ENCODE measurements at regions not wholly inside any gene's neighbourhood (a gene's known extent, or its start where the extent isn't known, plus 50 kb on each side); places are given as distances from the start of the nearest gene placed in this dataset.

DNA sequence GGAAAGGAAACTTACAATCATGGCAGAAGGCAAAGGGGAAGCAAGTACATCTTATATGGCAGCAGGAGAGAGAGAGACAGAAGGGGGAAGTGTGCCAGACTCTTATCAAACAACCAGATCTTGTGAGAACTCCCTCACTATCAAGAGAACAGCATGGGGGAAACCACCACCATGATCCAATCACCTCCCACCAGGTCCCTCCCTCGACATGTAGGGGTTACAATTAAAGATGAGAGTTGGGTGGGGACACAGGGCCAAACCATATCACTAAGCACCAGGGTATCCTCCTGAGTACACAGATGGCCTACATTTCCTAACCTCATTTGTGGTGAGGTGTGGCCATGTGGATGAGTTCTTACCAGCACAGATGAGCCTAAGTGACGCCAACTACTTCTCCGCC lies 348.6 kb upstream of the ZFHX3 start:
- H2AFZ ChIP-seq (ENCODE audit: low read length), result no peak overlapping the region
- no peaks in the 10 kb centered on the region for H3K36me3 ChIP-seq (ENCODE audit: insufficient read depth, low read length)
- no peak overlapping the region for H3K4me3 ChIP-seq (ENCODE audit: low read depth, low read length, poor library complexity, severe bottlenecking)
- H3K9me3 ChIP-seq (ENCODE audit: low read length), result no peaks in the 10 kb centered on the region
- no peaks in the 10 kb centered on the region for H3K4me1 ChIP-seq (ENCODE audit: insufficient read depth, low read length, severe bottlenecking)
- H3K27ac ChIP-seq (ENCODE audit: low read depth, low read length, poor library complexity, severe bottlenecking), result no peak overlapping the region
- no peaks in the 10 kb centered on the region for H3K27me3 ChIP-seq (ENCODE audit: insufficient read depth, low read length)
- TF ChIP-seq, protein P1, sequence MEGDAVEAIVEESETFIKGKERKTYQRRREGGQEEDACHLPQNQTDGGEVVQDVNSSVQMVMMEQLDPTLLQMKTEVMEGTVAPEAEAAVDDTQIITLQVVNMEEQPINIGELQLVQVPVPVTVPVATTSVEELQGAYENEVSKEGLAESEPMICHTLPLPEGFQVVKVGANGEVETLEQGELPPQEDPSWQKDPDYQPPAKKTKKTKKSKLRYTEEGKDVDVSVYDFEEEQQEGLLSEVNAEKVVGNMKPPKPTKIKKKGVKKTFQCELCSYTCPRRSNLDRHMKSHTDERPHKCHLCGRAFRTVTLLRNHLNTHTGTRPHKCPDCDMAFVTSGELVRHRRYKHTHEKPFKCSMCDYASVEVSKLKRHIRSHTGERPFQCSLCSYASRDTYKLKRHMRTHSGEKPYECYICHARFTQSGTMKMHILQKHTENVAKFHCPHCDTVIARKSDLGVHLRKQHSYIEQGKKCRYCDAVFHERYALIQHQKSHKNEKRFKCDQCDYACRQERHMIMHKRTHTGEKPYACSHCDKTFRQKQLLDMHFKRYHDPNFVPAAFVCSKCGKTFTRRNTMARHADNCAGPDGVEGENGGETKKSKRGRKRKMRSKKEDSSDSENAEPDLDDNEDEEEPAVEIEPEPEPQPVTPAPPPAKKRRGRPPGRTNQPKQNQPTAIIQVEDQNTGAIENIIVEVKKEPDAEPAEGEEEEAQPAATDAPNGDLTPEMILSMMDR (IDR thresholded peaks at IDR 0.05; ENCODE audit: low read length), result no peak
- TF ChIP-seq EZH2 (IDR thresholded peaks at IDR 0.05; ENCODE audit: borderline replicate concordance, low read length), result no peak
- no peaks in the 10 kb centered on the region for H3K79me2 ChIP-seq (ENCODE audit: insufficient read depth, low read length)
- no peaks in the 10 kb centered on the region for H3F3A ChIP-seq (ENCODE audit: insufficient read depth, low read length)
- no peaks in the 10 kb centered on the region for H3K9me2 ChIP-seq (ENCODE audit: low read depth, low read length)
- H3K4me2 ChIP-seq (ENCODE audit: low read length), result no peak overlapping the region
- no peaks in the 10 kb centered on the region for H4K20me1 ChIP-seq (ENCODE audit: insufficient read depth, low read length)
- H3K9ac ChIP-seq (ENCODE audit: low read length), result no peak overlapping the region

DNA sequence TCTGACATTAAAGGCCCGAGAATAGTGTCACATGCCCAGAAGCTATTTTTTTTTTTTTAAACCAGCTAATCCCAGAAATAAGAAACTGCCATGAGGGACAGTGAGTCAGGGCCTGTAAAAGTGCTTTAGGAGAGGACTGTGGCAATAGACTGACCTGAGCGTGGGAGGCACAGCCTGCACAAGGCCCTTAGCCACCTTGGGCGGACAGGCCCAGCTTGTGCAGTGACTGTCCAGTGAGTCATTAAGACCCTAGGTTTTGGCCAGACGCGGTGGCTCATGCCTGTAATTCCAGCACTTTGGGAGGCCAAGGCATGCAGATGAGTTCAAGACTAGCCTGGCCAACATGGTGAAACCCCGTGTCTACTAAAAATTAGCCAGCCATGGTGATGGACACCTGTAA lies 343.0 kb upstream of the ZFHX3 start:
- Histone ChIP-seq H3K27ac (ENCODE audit: low read depth, low read length, poor library complexity, severe bottlenecking) (no peak overlapping the region), H3K4me3 (ENCODE audit: low read depth, low read length, poor library complexity, severe bottlenecking) (no peak overlapping the region), H3K27me3 (ENCODE audit: insufficient read depth, low read length) (no peaks in the 10 kb centered on the region), H3K9me2 (ENCODE audit: low read depth, low read length) (no peaks in the 10 kb centered on the region), H3F3A (ENCODE audit: insufficient read depth, low read length) (no peaks in the 10 kb centered on the region), H4K20me1 (ENCODE audit: insufficient read depth, low read length) (no peaks in the 10 kb centered on the region), H3K9ac (ENCODE audit: low read length) (no peak overlapping the region), H3K36me3 (ENCODE audit: insufficient read depth, low read length) (no peaks in the 10 kb centered on the region), H2AFZ (ENCODE audit: low read length) (no peak overlapping the region), H3K9me3 (ENCODE audit: low read length) (no peaks in the 10 kb centered on the region), H3K4me2 (ENCODE audit: low read length) (no peak overlapping the region), H3K4me1 (ENCODE audit: insufficient read depth, low read length, severe bottlenecking) (no peaks in the 10 kb centered on the region), H3K79me2 (ENCODE audit: insufficient read depth, low read length) (no peaks in the 10 kb centered on the region)
- TF ChIP-seq EZH2 (IDR thresholded peaks at IDR 0.05; ENCODE audit: borderline replicate concordance, low read length), result no peak
- TF ChIP-seq, protein P1 (IDR thresholded peaks at IDR 0.05; ENCODE audit: low read length), result no peak

DNA sequence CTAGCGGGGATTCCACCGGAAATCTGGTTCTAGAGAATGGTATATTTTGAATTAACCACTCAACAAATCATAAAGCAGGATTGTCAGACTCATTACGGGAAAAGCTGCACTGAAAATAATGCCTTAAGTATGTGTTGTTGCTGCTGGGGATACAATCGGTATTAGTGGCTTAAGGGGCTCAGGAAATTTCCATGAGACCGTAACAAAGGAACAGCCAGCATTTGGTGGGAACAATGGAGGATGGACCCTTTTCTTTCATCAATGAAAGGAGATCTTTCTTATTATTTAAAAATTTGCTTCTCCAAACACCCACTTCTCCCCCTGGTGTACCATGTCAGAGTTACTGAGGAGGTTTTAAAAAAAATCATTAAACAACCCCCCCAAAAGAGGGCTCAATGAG lies 342.6 kb upstream of the ZFHX3 start:
- H3K4me2 ChIP-seq (ENCODE audit: low read length), result no peak overlapping the region
- no peaks in the 10 kb centered on the region for H3K9me3 ChIP-seq (ENCODE audit: low read length)
- no peak overlapping the region for H3K27ac ChIP-seq (ENCODE audit: low read depth, low read length, poor library complexity, severe bottlenecking)
- H3K9me2 ChIP-seq (ENCODE audit: low read depth, low read length), result no peaks in the 10 kb centered on the region
- no peaks in the 10 kb centered on the region for H3K79me2 ChIP-seq (ENCODE audit: insufficient read depth, low read length)
- TF ChIP-seq EZH2 (IDR thresholded peaks at IDR 0.05; ENCODE audit: borderline replicate concordance, low read length), result no peak
- TF ChIP-seq, protein P1 (IDR thresholded peaks at IDR 0.05; ENCODE audit: low read length), result no peak
- no peak overlapping the region for H3K9ac ChIP-seq (ENCODE audit: low read length)
- no peaks in the 10 kb centered on the region for H3K36me3 ChIP-seq (ENCODE audit: insufficient read depth, low read length)
- no peaks in the 10 kb centered on the region for H4K20me1 ChIP-seq (ENCODE audit: insufficient read depth, low read length)
- no peaks in the 10 kb centered on the region for H3F3A ChIP-seq (ENCODE audit: insufficient read depth, low read length)
- H3K4me1 ChIP-seq (ENCODE audit: insufficient read depth, low read length, severe bottlenecking), result no peaks in the 10 kb centered on the region
- H3K4me3 ChIP-seq (ENCODE audit: low read depth, low read length, poor library complexity, severe bottlenecking), result no peak overlapping the region
- H3K27me3 ChIP-seq (ENCODE audit: insufficient read depth, low read length), result no peaks in the 10 kb centered on the region
- no peak overlapping the region for H2AFZ ChIP-seq (ENCODE audit: low read length)
